Trophoblast cell (in vitro differentiated cells and primary cell): ENCODE measurements at regions not wholly inside any gene's neighbourhood (a gene's known extent, or its start where the extent isn't known, plus 50 kb on each side); places are given as distances from the start of the nearest gene placed in this dataset.

Experiments
- DNase-seq, 2 donors: peaks; one replicate each; pipeline ENCODE4 v3.0.0-alpha.2; 2016
- H2AFZ ChIP-seq: 2 replicates; pipeline ENCODE4 v1.6.1; 2013; ENCODE audit warnings: low read length, moderate library complexity, mild to moderate bottlenecking; ENCODE audit not compliant: insufficient read depth, poor library complexity
- H2AK5ac ChIP-seq: 2 replicates; pipeline ENCODE4 v1.6.1; 2013; ENCODE audit warnings: mild to moderate bottlenecking, low read length
- H2BK120ac ChIP-seq: 2 replicates; pipeline ENCODE4 v1.6.1; 2013; ENCODE audit warnings: low read length, mild to moderate bottlenecking, moderate library complexity; ENCODE audit not compliant: insufficient read depth, poor library complexity
- H2BK12ac ChIP-seq: 2 replicates; pipeline ENCODE4 v1.6.1; 2013; ENCODE audit warnings: mild to moderate bottlenecking, low read length, moderate library complexity
- H2BK5ac ChIP-seq: 2 replicates; pipeline ENCODE4 v1.6.1; 2013; ENCODE audit warnings: low read length, low read depth, moderate library complexity, mild to moderate bottlenecking; ENCODE audit not compliant: poor library complexity
- H3K14ac ChIP-seq: 2 replicates; pipeline ENCODE4 v1.6.1; 2013; ENCODE audit warnings: mild to moderate bottlenecking, low read length
- H3K18ac ChIP-seq: 2 replicates; pipeline ENCODE4 v1.6.1; 2013; ENCODE audit warnings: mild to moderate bottlenecking, low read length
- H3K23ac ChIP-seq: 2 replicates; pipeline ENCODE4 v1.6.1; 2013; ENCODE audit warnings: low read length
- H3K27ac ChIP-seq: 2 replicates; pipeline ENCODE4 v1.5.1; 2013; ENCODE audit warnings: low read depth, mild to moderate bottlenecking, inconsistent platforms, low read length, moderate library complexity
- H3K27me3 ChIP-seq: 2 replicates; pipeline ENCODE4 v1.6.1; 2013; ENCODE audit warnings: inconsistent platforms, mild to moderate bottlenecking, low read length, moderate library complexity; ENCODE audit not compliant: insufficient read depth
- H3K36me3 ChIP-seq, 2 experiments: 1 replicate in 1 of 2; 2 replicates in 1 of 2; pipeline ENCODE4 v1.6.1; 2013; ENCODE audit warnings: low read length in 2 of 2, mild to moderate bottlenecking in 2 of 2, moderate library complexity in 1 of 2; ENCODE audit not compliant: insufficient read depth in 2 of 2, control insufficient read depth in 1 of 2
- H3K4ac ChIP-seq: 2 replicates; pipeline ENCODE4 v1.6.1; 2013; ENCODE audit warnings: low read depth, mild to moderate bottlenecking, low read length, moderate library complexity
- H3K4me1 ChIP-seq, 2 experiments: 1 replicate in 1 of 2; 2 replicates in 1 of 2; pipeline ENCODE4 v1.6.1; 2013; ENCODE audit warnings: low read length in 2 of 2, mild to moderate bottlenecking in 2 of 2, moderate library complexity in 1 of 2; ENCODE audit not compliant: insufficient read depth in 2 of 2, control insufficient read depth in 1 of 2
- H3K4me2 ChIP-seq: 2 replicates; pipeline ENCODE4 v1.6.1; 2013; ENCODE audit warnings: inconsistent platforms, mild to moderate bottlenecking, low read length, moderate library complexity
- H3K4me3 ChIP-seq: 2 replicates; pipeline ENCODE4 v1.5.1; 2013; ENCODE audit warnings: mild to moderate bottlenecking, low read depth, low read length, inconsistent platforms
- H3K79me1 ChIP-seq: one replicate; pipeline ENCODE4 v1.6.1; 2013; ENCODE audit warnings: low read length
- H3K79me2 ChIP-seq: 2 replicates; pipeline ENCODE4 v1.6.1; 2013; ENCODE audit warnings: low read length, mild to moderate bottlenecking; ENCODE audit not compliant: control insufficient read depth, insufficient read depth, poor library complexity
- H3K9ac ChIP-seq: 2 replicates; pipeline ENCODE4 v1.6.1; 2013; ENCODE audit warnings: mild to moderate bottlenecking, low read length
- H3K9me3 ChIP-seq: 2 replicates; pipeline ENCODE4 v1.6.1; 2013; ENCODE audit warnings: low read depth, mild to moderate bottlenecking, control low read depth, inconsistent platforms, low read length; ENCODE audit not compliant: insufficient read depth
- H4K12ac ChIP-seq: 2 replicates; pipeline ENCODE4 v1.6.1; 2013; ENCODE audit warnings: low read depth, mild to moderate bottlenecking, low read length, moderate library complexity
- H4K8ac ChIP-seq: 2 replicates; pipeline ENCODE4 v1.6.1; 2013; ENCODE audit warnings: low read depth, mild to moderate bottlenecking, low read length, moderate library complexity
- H4K91ac ChIP-seq: one replicate; pipeline ENCODE4 v1.6.1; 2013; ENCODE audit warnings: low read depth, mild to moderate bottlenecking, low read length, moderate library complexity
- WGBS: extraction: QIAGEN DNeasy Blood & Tissue Kit; methylation state at CpG from one replicate; pipeline ENCODE4 v1.1.7; 2013; ENCODE audit warnings: missing lambda C conversion rate; ENCODE audit not compliant: insufficient read length, insufficient coverage; ENCODE audit errors: extremely low coverage; 5-methylcytosine and 5-hydroxymethylcytosine counted together

- no peak overlapping the region for H3K23ac ChIP-seq
- no peak overlapping the region for H3K4ac ChIP-seq
- H3K27ac ChIP-seq, result no peak overlapping the region
- no peaks in the 10 kb centered on the region for H3K36me3 ChIP-seq
- no peaks in the 10 kb centered on the region for H3K79me1 ChIP-seq
- no peak overlapping the region for H3K4me2 ChIP-seq
- no peak overlapping the region for H3K4me3 ChIP-seq
- no peak overlapping the region for H4K8ac ChIP-seq
- H3K9ac ChIP-seq, result peak overlapping the region; percentile 49
- no peak overlapping the region for H2BK12ac ChIP-seq
- no peak overlapping the region for H2BK5ac ChIP-seq
- no peaks in the 10 kb centered on the region for H3K79me2 ChIP-seq
- no peak overlapping the region for H2AFZ ChIP-seq
- H3K9me3 ChIP-seq, result no peaks in the 10 kb centered on the region
- DNase-seq, result no peak
- H3K4me1 ChIP-seq, result no peaks in the 10 kb centered on the region
- H3K27me3 ChIP-seq, result no peaks in the 10 kb centered on the region
- H3K14ac ChIP-seq, result no peak overlapping the region
- no peak overlapping the region for H4K12ac ChIP-seq
- no peak overlapping the region for H2BK120ac ChIP-seq
- no CpG with 5 or more reads among the region's 4 CpGs for WGBS
- no peak overlapping the region for H4K91ac ChIP-seq
- no peak overlapping the region for H3K18ac ChIP-seq
- no peak overlapping the region for H2AK5ac ChIP-seq
Measured at GRCh38 chr12:82223426-82223825, 134.8 kb downstream of the CCDC59 start.

GRCh38 chr12:82216475-82216874 lies 141.7 kb downstream of the CCDC59 start:
- DNase-seq, result no peak
- H2AFZ ChIP-seq, result no peak overlapping the region
- no peak overlapping the region for H3K23ac ChIP-seq
- H3K9me3 ChIP-seq, result peaks cover 3% of the 10 kb centered on the region
- no CpG with 5 or more reads among the region's 6 CpGs for WGBS
- no peaks in the 10 kb centered on the region for H3K4me1 ChIP-seq
- H3K27ac ChIP-seq, result no peak overlapping the region
- H2BK12ac ChIP-seq, result no peak overlapping the region
- H2AK5ac ChIP-seq, result no peak overlapping the region
- H3K36me3 ChIP-seq, result no peaks in the 10 kb centered on the region
- H3K4ac ChIP-seq, result no peak overlapping the region
- no peak overlapping the region for H4K12ac ChIP-seq
- no peak overlapping the region for H3K4me2 ChIP-seq
- H3K27me3 ChIP-seq, result no peaks in the 10 kb centered on the region
- no peak overlapping the region for H2BK120ac ChIP-seq
- no peak overlapping the region for H4K91ac ChIP-seq
- H3K14ac ChIP-seq, result no peak overlapping the region
- H2BK5ac ChIP-seq, result no peak overlapping the region
- no peak overlapping the region for H3K9ac ChIP-seq
- no peaks in the 10 kb centered on the region for H3K79me1 ChIP-seq
- H4K8ac ChIP-seq, result no peak overlapping the region
- H3K4me3 ChIP-seq, result no peak overlapping the region
- no peak overlapping the region for H3K18ac ChIP-seq
- no peaks in the 10 kb centered on the region for H3K79me2 ChIP-seq

GRCh38 chr12:82213761-82214160 lies 144.4 kb downstream of the CCDC59 start:
- H3K4me2 ChIP-seq, result no peak overlapping the region
- no peak overlapping the region for H2BK12ac ChIP-seq
- no peak overlapping the region for H3K23ac ChIP-seq
- WGBS, result no CpG with 5 or more reads among the region's 2 CpGs
- H3K27me3 ChIP-seq, result no peaks in the 10 kb centered on the region
- no peak overlapping the region for H3K9ac ChIP-seq
- H3K18ac ChIP-seq, result no peak overlapping the region
- no peak overlapping the region for H2BK5ac ChIP-seq
- H3K14ac ChIP-seq, result no peak overlapping the region
- no peak overlapping the region for H3K4ac ChIP-seq
- H3K27ac ChIP-seq, result no peak overlapping the region
- no peak for DNase-seq
- H3K79me1 ChIP-seq, result no peaks in the 10 kb centered on the region
- no peak overlapping the region for H2BK120ac ChIP-seq
- no peak overlapping the region for H4K8ac ChIP-seq
- H3K36me3 ChIP-seq, result no peaks in the 10 kb centered on the region
- H4K91ac ChIP-seq, result no peak overlapping the region
- no peak overlapping the region for H4K12ac ChIP-seq
- no peaks in the 10 kb centered on the region for H3K79me2 ChIP-seq
- H3K4me3 ChIP-seq, result no peak overlapping the region
- H2AFZ ChIP-seq, result no peak overlapping the region
- peaks cover 12% of the 10 kb centered on the region for H3K9me3 ChIP-seq
- H3K4me1 ChIP-seq, result no peaks in the 10 kb centered on the region
- no peak overlapping the region for H2AK5ac ChIP-seq

GRCh38 chr12:82210882-82211281 lies 147.3 kb downstream of the CCDC59 start:
- Histone ChIP-seq H3K79me1 (no peaks in the 10 kb centered on the region), H3K27me3 (no peaks in the 10 kb centered on the region), H3K27ac (no peak overlapping the region), H3K18ac (no peak overlapping the region), H2BK12ac (no peak overlapping the region), H3K14ac (no peak overlapping the region), H3K4me3 (no peak overlapping the region), H4K8ac (no peak overlapping the region), H3K4me1 (no peaks in the 10 kb centered on the region), H2AK5ac (no peak overlapping the region), H3K9me3 (peaks cover 13% of the 10 kb centered on the region), H2BK120ac (no peak overlapping the region), H4K91ac (no peak overlapping the region), H3K79me2 (no peaks in the 10 kb centered on the region), H3K36me3 (no peaks in the 10 kb centered on the region), H3K4ac (no peak overlapping the region), H2BK5ac (no peak overlapping the region), H3K9ac (no peak overlapping the region), H2AFZ (no peak overlapping the region), H4K12ac (no peak overlapping the region), H3K23ac (no peak overlapping the region), H3K4me2 (no peak overlapping the region)
- no peak for DNase-seq
- no CpG with 5 or more reads among the region's 1 CpG for WGBS
